Gastrocnemius medialis (tissue), 4 donors: ENCODE measurements at regions not wholly inside any gene's neighbourhood (a gene's known extent, or its start where the extent isn't known, plus 50 kb on each side); places are given as distances from the start of the nearest gene placed in this dataset.

Experiments
- POLR2A ChIP-seq, 2 donors: fragments of 450-650 bp; IDR thresholded peaks; one replicate each; pipeline ENCODE4 v1.6.1; 2017; ENCODE audit warnings: antibody characterized with exemption in 2 of 2, mild to moderate bottlenecking in 2 of 2, moderate library complexity in 2 of 2
- TF ChIP-seq, protein P1 (sequence below), 5 experiments: fragments of 450-650 bp in 3 of 5; fragments of 200-600 bp in 2 of 5; sonication (generic) in 2 of 5; IDR thresholded peaks in 4 of 5; conservative IDR thresholded peaks in 1 of 5; 1 replicate in 4 of 5; 2 replicates in 1 of 5; pipeline ENCODE4 v1.5.1; 2016 to 2019; ENCODE audit warnings: antibody characterized with exemption in 5 of 5, mild to moderate bottlenecking in 3 of 5, moderate library complexity in 3 of 5

DNA sequence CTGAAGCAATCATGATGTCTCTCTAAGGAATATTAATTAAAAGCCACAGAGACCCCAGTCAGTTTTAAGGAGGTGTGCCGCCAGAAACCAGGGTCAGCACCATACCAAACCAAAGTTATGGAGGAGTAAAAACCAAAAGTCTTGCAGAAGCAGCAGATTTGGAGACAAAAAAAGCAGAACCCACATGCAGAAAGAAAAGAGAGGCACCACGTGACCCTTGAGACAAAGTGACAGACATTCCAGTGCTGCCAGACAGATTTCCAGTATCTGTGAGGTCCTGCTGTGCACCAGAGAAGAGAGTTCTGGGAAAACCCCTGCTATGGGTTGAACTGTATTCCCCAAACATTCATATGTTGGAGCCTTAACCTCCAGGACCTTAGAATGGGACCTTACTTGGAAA lies 59.7 kb downstream of the CAPZA3 start:
- TF ChIP-seq POLR2A (IDR thresholded peaks at IDR 0.05) = no peak
- TF ChIP-seq, protein P1, sequence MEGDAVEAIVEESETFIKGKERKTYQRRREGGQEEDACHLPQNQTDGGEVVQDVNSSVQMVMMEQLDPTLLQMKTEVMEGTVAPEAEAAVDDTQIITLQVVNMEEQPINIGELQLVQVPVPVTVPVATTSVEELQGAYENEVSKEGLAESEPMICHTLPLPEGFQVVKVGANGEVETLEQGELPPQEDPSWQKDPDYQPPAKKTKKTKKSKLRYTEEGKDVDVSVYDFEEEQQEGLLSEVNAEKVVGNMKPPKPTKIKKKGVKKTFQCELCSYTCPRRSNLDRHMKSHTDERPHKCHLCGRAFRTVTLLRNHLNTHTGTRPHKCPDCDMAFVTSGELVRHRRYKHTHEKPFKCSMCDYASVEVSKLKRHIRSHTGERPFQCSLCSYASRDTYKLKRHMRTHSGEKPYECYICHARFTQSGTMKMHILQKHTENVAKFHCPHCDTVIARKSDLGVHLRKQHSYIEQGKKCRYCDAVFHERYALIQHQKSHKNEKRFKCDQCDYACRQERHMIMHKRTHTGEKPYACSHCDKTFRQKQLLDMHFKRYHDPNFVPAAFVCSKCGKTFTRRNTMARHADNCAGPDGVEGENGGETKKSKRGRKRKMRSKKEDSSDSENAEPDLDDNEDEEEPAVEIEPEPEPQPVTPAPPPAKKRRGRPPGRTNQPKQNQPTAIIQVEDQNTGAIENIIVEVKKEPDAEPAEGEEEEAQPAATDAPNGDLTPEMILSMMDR (IDR thresholded peaks at IDR 0.05 in 4 of 5, conservative IDR thresholded peaks at IDR 0.05 in 1 of 5) = no peak
